ENCODE measurements at regions not wholly inside any gene's neighbourhood (a gene's known extent, or its start where the extent isn't known, plus 50 kb on each side); places are given as distances from the start of the nearest gene placed in this dataset.

DNA sequence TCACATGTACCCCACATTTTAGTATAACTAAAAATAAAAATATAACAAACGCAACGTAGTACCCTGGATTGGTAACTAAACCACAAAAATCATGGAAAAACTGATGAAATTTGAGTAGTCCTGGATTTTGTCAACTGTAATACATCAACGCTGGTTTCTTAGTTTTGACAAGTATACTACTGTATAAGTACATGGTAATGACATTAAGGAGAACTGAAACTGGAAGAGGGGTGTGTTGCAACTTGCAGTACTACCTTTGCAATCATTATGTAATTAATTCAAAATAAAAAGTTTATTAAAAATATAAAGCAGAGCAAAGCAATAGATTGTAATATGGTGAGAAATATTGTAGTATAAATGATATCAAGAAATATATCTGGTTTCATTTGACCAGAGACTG is 1158.0 kb upstream of the SPRY2 start:
- DNase-seq (no peak), FAIRE-seq (no peak)
- no peaks in the 10 kb centered on the region for H3K4me1 ChIP-seq (ENCODE audit: control insufficient read depth in 2 of 3, insufficient read depth in 2 of 3, low read depth in 1 of 3, low read length in 3 of 3)
- H3K27ac ChIP-seq (ENCODE audit: low read depth in 2 of 2, low read length in 2 of 2), result no peak overlapping the region
- H3K4me3 ChIP-seq (ENCODE audit: low read length in 3 of 3), result no peak overlapping the region
- H3K9me3 ChIP-seq (ENCODE audit: control insufficient read depth in 2 of 3, insufficient read depth in 1 of 3, low read length in 3 of 3), result no peaks in the 10 kb centered on the region
- no peaks in the 10 kb centered on the region for H3K36me3 ChIP-seq (ENCODE audit: control insufficient read depth in 2 of 3, insufficient read depth in 3 of 3, low read length in 3 of 3)
- no peak overlapping the region for H3K9ac ChIP-seq (ENCODE audit: low read length in 3 of 3)
- TF ChIP-seq, protein P1, sequence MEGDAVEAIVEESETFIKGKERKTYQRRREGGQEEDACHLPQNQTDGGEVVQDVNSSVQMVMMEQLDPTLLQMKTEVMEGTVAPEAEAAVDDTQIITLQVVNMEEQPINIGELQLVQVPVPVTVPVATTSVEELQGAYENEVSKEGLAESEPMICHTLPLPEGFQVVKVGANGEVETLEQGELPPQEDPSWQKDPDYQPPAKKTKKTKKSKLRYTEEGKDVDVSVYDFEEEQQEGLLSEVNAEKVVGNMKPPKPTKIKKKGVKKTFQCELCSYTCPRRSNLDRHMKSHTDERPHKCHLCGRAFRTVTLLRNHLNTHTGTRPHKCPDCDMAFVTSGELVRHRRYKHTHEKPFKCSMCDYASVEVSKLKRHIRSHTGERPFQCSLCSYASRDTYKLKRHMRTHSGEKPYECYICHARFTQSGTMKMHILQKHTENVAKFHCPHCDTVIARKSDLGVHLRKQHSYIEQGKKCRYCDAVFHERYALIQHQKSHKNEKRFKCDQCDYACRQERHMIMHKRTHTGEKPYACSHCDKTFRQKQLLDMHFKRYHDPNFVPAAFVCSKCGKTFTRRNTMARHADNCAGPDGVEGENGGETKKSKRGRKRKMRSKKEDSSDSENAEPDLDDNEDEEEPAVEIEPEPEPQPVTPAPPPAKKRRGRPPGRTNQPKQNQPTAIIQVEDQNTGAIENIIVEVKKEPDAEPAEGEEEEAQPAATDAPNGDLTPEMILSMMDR (IDR thresholded peaks at IDR 0.05; ENCODE audit: borderline replicate concordance, extremely low read depth, insufficient read depth), result no peak
- intact Hi-C loops (cut with DNase I), result no loop called here
- H3K27me3 ChIP-seq (ENCODE audit: control insufficient read depth, insufficient read depth, low read length), result no peaks in the 10 kb centered on the region

DNA sequence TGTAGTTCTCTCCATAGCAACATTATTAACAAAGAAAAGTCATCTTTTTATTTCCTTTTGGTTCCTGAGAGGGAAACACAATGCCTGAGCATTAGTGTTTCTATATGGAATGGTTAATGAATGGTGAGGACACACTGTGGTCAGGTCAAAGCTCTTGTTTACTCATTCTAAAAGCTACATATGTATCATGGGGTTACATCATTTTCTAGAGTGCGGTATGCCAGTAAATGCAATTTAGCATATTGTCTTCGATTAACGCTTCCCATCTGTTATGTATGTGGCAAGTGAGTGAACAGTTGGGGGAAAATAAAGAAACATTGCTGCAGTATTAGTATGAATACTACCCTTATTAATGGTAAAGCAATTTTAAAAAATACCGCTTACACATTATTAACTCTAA is 1152.2 kb upstream of the SPRY2 start:
- intact Hi-C loops (cut with DNase I), result no loop called here
- TF ChIP-seq, protein P1 (IDR thresholded peaks at IDR 0.05; ENCODE audit: borderline replicate concordance, extremely low read depth, insufficient read depth), result no peak

DNA sequence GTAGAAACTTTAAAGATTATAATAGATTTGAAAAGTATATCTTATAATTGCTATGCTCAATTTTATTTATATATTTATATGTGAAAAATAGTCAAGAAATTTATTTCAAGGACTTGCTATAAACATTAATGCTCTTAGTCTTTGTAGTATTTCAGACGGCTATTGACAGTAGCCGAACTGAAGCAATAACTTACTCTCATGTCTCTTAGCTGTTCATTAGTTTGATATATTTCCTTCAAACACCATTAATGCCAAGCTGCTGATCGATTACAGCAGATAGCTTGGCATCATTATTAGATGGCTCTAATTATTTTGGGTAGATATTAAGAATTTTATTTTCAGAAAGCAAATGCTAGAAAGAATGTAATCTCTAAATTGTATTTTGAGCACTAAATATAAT is 1151.5 kb upstream of the SPRY2 start:
- Histone ChIP-seq H3K9ac (ENCODE audit: low read length in 3 of 3) (no peak overlapping the region), H3K4me3 (ENCODE audit: low read length in 3 of 3) (no peak overlapping the region), H3K4me1 (ENCODE audit: control insufficient read depth in 2 of 3, insufficient read depth in 2 of 3, low read depth in 1 of 3, low read length in 3 of 3) (no peaks in the 10 kb centered on the region), H3K27ac (ENCODE audit: low read depth in 2 of 2, low read length in 2 of 2) (no peak overlapping the region), H3K9me3 (ENCODE audit: control insufficient read depth in 2 of 3, insufficient read depth in 1 of 3, low read length in 3 of 3) (no peaks in the 10 kb centered on the region), H3K36me3 (ENCODE audit: control insufficient read depth in 2 of 3, insufficient read depth in 3 of 3, low read length in 3 of 3) (no peaks in the 10 kb centered on the region), H3K27me3 (ENCODE audit: control insufficient read depth, insufficient read depth, low read length) (no peaks in the 10 kb centered on the region)
- DNase-seq, result no peak
- FAIRE-seq, result no peak
- TF ChIP-seq, protein P1 (IDR thresholded peaks at IDR 0.05; ENCODE audit: borderline replicate concordance, extremely low read depth, insufficient read depth), result no peak
- intact Hi-C loops (cut with DNase I), result no loop called here

More for the DNA sequence above, 1152.2 kb upstream of the SPRY2 start:
- no peak for FAIRE-seq
- no peak for DNase-seq
- Histone ChIP-seq H3K4me3 (ENCODE audit: low read length in 3 of 3) (no peak overlapping the region), H3K27me3 (ENCODE audit: control insufficient read depth, insufficient read depth, low read length) (no peaks in the 10 kb centered on the region), H3K4me1 (ENCODE audit: control insufficient read depth in 2 of 3, insufficient read depth in 2 of 3, low read depth in 1 of 3, low read length in 3 of 3) (no peaks in the 10 kb centered on the region), H3K36me3 (ENCODE audit: control insufficient read depth in 2 of 3, insufficient read depth in 3 of 3, low read length in 3 of 3) (no peaks in the 10 kb centered on the region), H3K9ac (ENCODE audit: low read length in 3 of 3) (no peak overlapping the region), H3K27ac (ENCODE audit: low read depth in 2 of 2, low read length in 2 of 2) (no peak overlapping the region), H3K9me3 (ENCODE audit: control insufficient read depth in 2 of 3, insufficient read depth in 1 of 3, low read length in 3 of 3) (no peaks in the 10 kb centered on the region)

DNA sequence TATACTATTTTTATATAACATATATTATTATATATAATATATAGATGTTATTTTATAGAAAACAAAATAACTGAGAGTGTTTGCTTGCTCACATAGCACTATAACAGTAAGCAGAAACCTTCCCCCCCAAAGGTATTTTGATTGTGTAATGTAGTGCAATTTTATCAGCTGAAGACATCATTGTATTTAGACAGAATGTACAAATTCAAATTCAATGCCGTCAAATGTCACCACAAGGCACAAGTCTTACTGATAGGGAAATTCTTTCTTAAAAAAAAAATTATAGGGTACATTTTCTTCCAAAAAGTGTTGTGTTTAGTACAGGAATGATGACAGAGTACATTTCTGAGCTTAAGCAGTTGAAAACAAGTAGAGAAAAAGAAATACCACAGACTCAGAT is 1147.1 kb upstream of the SPRY2 start:
- no peak for FAIRE-seq
- no peaks in the 10 kb centered on the region for H3K27me3 ChIP-seq (ENCODE audit: control insufficient read depth, insufficient read depth, low read length)

More for the DNA sequence above, 1147.1 kb upstream of the SPRY2 start:
- H3K27ac ChIP-seq (ENCODE audit: low read depth in 2 of 2, low read length in 2 of 2), result no peak overlapping the region
- TF ChIP-seq, protein P1 (IDR thresholded peaks at IDR 0.05; ENCODE audit: borderline replicate concordance, extremely low read depth, insufficient read depth), result no peak
- DNase-seq, result no peak
- no peaks in the 10 kb centered on the region for H3K4me1 ChIP-seq (ENCODE audit: control insufficient read depth in 2 of 3, insufficient read depth in 2 of 3, low read depth in 1 of 3, low read length in 3 of 3)
- no peak overlapping the region for H3K9ac ChIP-seq (ENCODE audit: low read length in 3 of 3)
- no peaks in the 10 kb centered on the region for H3K9me3 ChIP-seq (ENCODE audit: control insufficient read depth in 2 of 3, insufficient read depth in 1 of 3, low read length in 3 of 3)
- H3K36me3 ChIP-seq (ENCODE audit: control insufficient read depth in 2 of 3, insufficient read depth in 3 of 3, low read length in 3 of 3), result no peaks in the 10 kb centered on the region
- intact Hi-C loops (cut with DNase I), result no loop called here
- no peak overlapping the region for H3K4me3 ChIP-seq (ENCODE audit: low read length in 3 of 3)
